ENCODE measurements at regions not wholly inside any gene's neighbourhood (a gene's known extent, or its start where the extent isn't known, plus 50 kb on each side); places are given as distances from the start of the nearest gene placed in this dataset.

DNA sequence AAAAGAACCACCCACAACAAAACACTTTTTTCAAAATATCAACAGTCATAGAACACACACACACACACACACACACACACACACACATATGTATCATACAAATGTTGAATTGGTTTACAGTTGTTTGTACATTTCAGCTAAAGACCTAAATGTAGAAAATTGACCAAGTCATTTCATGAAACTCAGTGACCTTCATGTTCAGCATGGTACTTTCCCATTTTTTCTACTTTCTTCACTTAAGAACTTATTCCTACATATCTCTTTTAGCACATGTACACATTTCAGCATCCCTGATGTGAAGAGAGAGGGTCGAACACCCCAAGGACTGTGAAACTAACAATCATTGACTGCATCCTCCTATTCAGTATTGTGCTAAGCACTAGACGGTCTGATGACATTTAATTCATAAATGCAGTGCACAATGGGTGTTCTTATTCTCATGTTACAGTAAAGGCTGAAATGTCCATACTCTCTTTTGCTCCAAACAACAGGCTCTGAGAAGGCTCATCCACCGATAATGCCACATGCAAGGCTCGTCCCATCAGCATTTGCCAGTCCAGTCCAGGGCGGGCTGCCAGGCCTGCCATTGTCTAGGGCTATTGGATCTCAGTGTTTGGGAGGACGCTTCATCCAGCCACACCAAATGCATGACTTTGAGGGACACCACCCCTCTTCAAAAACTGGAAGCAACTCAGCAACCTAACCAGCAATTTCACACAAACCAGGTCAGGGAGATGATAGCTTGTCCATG is 150.1 kb upstream of the RUNX1 start:
- TF ChIP-seq TEAD4 (IDR thresholded peaks at IDR 0.05) (no peak), TCF12 (IDR thresholded peaks at IDR 0.05; ENCODE audit: low read depth) (no peak), TAF1 (IDR thresholded peaks at IDR 0.05; ENCODE audit: low read depth) (no peak), RAD21 (IDR thresholded peaks at IDR 0.05; ENCODE audit: low read depth) (no peak), YY1 (IDR thresholded peaks at IDR 0.05; ENCODE audit: low read depth) (no peak)
- TF ChIP-seq, protein P1, sequence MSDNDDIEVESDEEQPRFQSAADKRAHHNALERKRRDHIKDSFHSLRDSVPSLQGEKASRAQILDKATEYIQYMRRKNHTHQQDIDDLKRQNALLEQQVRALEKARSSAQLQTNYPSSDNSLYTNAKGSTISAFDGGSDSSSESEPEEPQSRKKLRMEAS (IDR thresholded peaks at IDR 0.05), result no peak

Measured in Ishikawa (cell line).